ENCODE measurements at regions not wholly inside any gene's neighbourhood (a gene's known extent, or its start where the extent isn't known, plus 50 kb on each side); places are given as distances from the start of the nearest gene placed in this dataset.

GRCh38 chr18:41687138-41687537 lies 267.9 kb upstream of the PIK3C3 start:
- TF ChIP-seq EZH2 (IDR thresholded peaks at IDR 0.05; ENCODE audit: borderline replicate concordance, low read length) = no peak
- TF ChIP-seq CTCF (conservative IDR thresholded peaks at IDR 0.05 in 1 of 2, IDR thresholded peaks at IDR 0.05 in 1 of 2; ENCODE audit: extremely low read depth in 1 of 2, insufficient read depth in 1 of 2, low read depth in 1 of 2, low read length in 2 of 2) = no peak
